ENCODE measurements at regions not wholly inside any gene's neighbourhood (a gene's known extent, or its start where the extent isn't known, plus 50 kb on each side); places are given as distances from the start of the nearest gene placed in this dataset.

GRCh38 chr6:85127696-85128243 is 322.1 kb upstream of the NT5E start:
- no peak for DNase-seq (ENCODE audit: low read depth)

GRCh38 chr6:85127168-85127498 is 322.8 kb upstream of the NT5E start:
- DNase-seq (ENCODE audit: low read depth): no peak

- DNase-seq (ENCODE audit: low read depth): no peak
These were observed 323.3 kb upstream of the NT5E start for GRCh38 chr6:85126485-85127167.

- no peak for DNase-seq (ENCODE audit: low read depth)
These were observed 324.4 kb upstream of the NT5E start for GRCh38 chr6:85125526-85125925.

- no peak for DNase-seq (ENCODE audit: low read depth)
These were observed 325.2 kb upstream of the NT5E start for GRCh38 chr6:85124472-85125354.

- no peak for DNase-seq (ENCODE audit: low read depth)
These were observed 328.7 kb upstream of the NT5E start for GRCh38 chr6:85121158-85121557.

GRCh38 chr6:85118652-85119235 is 331.1 kb upstream of the NT5E start:
- no peak for DNase-seq (ENCODE audit: low read depth)

GRCh38 chr6:85118233-85118632 is 331.6 kb upstream of the NT5E start:
- no peak for DNase-seq (ENCODE audit: low read depth)

GRCh38 chr6:85116475-85116874 is 333.4 kb upstream of the NT5E start:
- no peak for DNase-seq (ENCODE audit: low read depth)

- DNase-seq (ENCODE audit: low read depth): no peak
These were observed 334.0 kb upstream of the NT5E start for GRCh38 chr6:85115876-85116275.

- no peak for DNase-seq (ENCODE audit: low read depth)
These were observed 334.5 kb upstream of the NT5E start for GRCh38 chr6:85115376-85115775.

GRCh38 chr6:85114581-85114935 is 335.3 kb upstream of the NT5E start:
- DNase-seq (ENCODE audit: low read depth): no peak

- DNase-seq (ENCODE audit: low read depth): no peak
These were observed 335.8 kb upstream of the NT5E start for GRCh38 chr6:85113934-85114580.

GRCh38 chr6:85112540-85112939 is 337.3 kb upstream of the NT5E start:
- DNase-seq (ENCODE audit: low read depth): no peak

GRCh38 chr6:85111481-85112011 is 338.3 kb upstream of the NT5E start:
- DNase-seq (ENCODE audit: low read depth): no peak

- no peak for DNase-seq (ENCODE audit: low read depth)
These were observed 338.9 kb upstream of the NT5E start for GRCh38 chr6:85110943-85111342.

- no peak for DNase-seq (ENCODE audit: low read depth)
These were observed 342.2 kb upstream of the NT5E start for GRCh38 chr6:85107701-85108100.

- DNase-seq (ENCODE audit: low read depth): no peak
These were observed 332.6 kb upstream of the TBX18 start for GRCh38 chr6:85096976-85097375.

GRCh38 chr6:85092226-85092625 is 327.8 kb upstream of the TBX18 start:
- DNase-seq (ENCODE audit: low read depth): no peak

- no peak for DNase-seq (ENCODE audit: low read depth)
These were observed 324.9 kb upstream of the TBX18 start for GRCh38 chr6:85089255-85089654.

GRCh38 chr6:85085875-85086274 is 321.5 kb upstream of the TBX18 start:
- DNase-seq (ENCODE audit: low read depth): no peak

GRCh38 chr6:85081102-85081501 is 316.7 kb upstream of the TBX18 start:
- no peak for DNase-seq (ENCODE audit: low read depth)

Data from non-pigmented ciliary epithelial cell (primary cell).